Fibroblast of pulmonary artery (primary cell): ENCODE measurements at regions not wholly inside any gene's neighbourhood (a gene's known extent, or its start where the extent isn't known, plus 50 kb on each side); places are given as distances from the start of the nearest gene placed in this dataset.

ENCODE experiments used
- DNase-seq: peaks from one replicate; pipeline ENCODE4 v3.0.0-alpha.2; 2010; ENCODE audit warnings: low read depth
- H3K4me3 ChIP-seq: replicated peaks from 2 replicates; pipeline ENCODE4 v1.5.1; 2011; ENCODE audit warnings: low read depth, mild to moderate bottlenecking, control low read depth, low read length, moderate library complexity
- TF ChIP-seq, protein P1 (sequence below): IDR thresholded peaks from 2 replicates; pipeline ENCODE4 v1.5.1; 2011; ENCODE audit warnings: mild to moderate bottlenecking, control low read depth, low read length, inconsistent platforms; ENCODE audit errors: missing control alignments

DNA sequence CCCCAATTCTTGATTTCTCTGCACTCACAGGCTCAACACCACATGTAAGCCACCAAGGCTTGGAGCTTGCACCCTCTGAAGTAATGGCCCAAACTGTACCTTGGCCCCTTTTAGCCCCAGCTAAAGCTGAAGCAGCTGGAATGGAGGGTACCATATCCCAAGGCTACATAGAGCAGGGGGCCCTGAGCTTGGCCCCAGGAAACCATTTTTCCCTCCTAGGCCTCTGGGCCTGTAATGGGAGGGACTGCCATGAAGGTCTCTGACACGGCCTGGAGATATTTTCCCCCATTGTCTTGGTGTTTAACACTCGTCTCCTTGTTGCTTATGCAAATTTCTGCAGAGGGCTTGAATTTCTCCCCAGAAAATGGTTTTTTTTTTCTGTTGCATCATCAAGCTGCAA is 69.7 kb downstream of the SKA1 start:
- no peak overlapping the region for H3K4me3 ChIP-seq
- TF ChIP-seq, protein P1, sequence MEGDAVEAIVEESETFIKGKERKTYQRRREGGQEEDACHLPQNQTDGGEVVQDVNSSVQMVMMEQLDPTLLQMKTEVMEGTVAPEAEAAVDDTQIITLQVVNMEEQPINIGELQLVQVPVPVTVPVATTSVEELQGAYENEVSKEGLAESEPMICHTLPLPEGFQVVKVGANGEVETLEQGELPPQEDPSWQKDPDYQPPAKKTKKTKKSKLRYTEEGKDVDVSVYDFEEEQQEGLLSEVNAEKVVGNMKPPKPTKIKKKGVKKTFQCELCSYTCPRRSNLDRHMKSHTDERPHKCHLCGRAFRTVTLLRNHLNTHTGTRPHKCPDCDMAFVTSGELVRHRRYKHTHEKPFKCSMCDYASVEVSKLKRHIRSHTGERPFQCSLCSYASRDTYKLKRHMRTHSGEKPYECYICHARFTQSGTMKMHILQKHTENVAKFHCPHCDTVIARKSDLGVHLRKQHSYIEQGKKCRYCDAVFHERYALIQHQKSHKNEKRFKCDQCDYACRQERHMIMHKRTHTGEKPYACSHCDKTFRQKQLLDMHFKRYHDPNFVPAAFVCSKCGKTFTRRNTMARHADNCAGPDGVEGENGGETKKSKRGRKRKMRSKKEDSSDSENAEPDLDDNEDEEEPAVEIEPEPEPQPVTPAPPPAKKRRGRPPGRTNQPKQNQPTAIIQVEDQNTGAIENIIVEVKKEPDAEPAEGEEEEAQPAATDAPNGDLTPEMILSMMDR = no peak
- DNase-seq = no peak

DNA sequence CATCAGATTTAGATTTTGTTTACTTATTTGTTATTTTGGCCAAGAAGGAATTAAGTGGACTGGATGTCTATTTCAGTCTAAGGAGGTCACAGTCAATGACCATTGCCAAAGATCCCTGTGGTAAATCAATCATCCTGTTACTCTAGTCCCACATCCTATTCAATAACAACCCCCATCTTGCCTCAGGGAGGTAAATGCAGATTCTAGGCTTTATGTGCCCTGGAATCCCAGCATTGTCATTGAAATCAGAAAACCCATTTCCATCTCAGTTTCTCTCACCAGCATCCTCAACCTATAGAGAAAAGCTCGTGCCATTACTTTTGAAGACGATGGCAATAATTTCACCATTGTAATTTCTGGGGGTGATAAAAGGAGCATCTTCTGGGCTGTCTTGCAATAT is 71.8 kb downstream of the SKA1 start:
- no peak overlapping the region for H3K4me3 ChIP-seq
- no peak for DNase-seq
- TF ChIP-seq, protein P1 = no peak

DNA sequence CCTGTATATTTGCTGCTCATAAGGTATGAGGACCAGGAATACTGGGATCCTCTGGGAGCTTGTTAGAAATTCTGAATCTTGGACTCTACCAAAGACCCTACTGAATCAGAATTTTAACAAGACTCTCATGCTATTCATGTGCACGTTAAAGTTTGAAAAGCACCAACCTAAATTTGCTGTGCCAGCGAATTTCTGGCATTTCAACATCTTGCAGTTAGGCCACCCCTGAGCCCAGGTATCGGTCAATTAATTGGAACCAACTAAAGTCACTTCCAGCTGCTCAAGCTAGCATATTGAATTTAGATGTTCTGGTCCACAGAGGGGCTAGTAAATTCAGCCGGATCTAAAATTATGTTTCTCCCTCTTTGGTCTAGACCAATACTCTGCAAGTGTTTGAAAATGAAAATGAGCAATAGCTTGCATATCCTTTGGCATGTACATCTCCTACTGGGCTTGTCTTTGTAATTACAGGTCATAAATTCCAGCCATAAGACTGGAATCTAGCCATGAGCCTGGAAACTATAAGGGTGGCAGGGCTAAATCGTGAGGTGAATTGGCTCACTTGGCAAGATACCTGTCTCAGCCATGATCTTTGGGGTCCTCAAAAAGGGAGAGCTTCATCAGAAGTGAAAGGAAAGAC is 72.4 kb downstream of the SKA1 start:
- TF ChIP-seq, protein P1 = no peak
- no peak overlapping the region for H3K4me3 ChIP-seq
- no peak for DNase-seq

DNA sequence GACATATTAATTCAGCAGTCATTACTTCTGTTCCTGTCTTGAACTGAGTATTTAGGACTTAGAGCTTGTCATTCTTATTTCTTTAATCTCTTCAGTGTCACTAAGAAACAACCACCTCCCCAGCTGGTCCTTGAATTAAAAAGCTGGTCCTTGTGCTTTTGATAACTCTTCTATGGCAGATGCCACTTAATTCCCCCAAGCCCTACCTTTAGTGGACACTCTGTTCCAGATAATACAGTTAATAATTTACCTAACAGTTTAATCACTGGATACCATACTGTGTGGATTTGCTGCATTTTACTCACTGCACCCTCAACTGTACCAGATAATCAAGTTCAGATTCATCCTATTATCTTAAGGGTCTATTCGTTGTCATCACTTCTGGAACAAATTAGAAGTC is 73.1 kb downstream of the SKA1 start:
- no peak for DNase-seq

DNA sequence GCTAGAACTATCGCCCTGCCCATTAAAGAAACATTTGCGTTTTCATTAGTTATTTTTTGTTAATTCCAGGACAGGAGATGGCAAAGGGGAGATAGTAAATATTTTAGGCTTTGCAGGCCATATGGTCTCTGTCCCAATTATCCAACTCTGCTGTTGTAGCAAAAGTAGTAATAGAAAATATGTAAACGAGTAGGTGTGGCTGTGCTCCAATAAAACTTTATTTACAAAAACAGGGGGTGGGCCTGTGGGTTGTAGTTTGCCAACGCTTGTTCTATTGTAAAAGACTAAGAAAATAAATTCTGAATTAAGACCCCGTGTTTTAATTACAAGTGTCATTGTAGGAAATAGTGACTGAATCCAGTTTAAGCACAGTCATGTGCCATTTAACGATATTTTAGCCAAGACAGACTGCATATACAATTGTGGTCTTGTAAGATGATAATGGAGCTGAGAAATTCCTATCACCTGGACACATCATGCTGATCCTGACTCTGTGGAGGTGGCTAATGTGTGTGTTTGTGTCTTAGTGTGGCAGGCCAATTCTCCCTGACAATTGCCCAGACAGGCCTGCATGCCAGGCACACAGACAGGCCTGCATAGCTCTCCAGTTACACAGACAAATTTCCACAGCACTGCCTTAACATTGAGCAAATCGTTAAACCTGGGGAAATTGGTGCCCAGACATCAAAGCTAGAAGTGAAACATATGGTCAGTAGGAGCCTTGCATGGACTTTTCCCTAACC is 76.4 kb downstream of the SKA1 start:
- TF ChIP-seq, protein P1 = no peak
- H3K4me3 ChIP-seq = no peak overlapping the region
- no peak for DNase-seq

More for the DNA sequence above, 73.1 kb downstream of the SKA1 start:
- no peak overlapping the region for H3K4me3 ChIP-seq
- TF ChIP-seq, protein P1 = no peak

DNA sequence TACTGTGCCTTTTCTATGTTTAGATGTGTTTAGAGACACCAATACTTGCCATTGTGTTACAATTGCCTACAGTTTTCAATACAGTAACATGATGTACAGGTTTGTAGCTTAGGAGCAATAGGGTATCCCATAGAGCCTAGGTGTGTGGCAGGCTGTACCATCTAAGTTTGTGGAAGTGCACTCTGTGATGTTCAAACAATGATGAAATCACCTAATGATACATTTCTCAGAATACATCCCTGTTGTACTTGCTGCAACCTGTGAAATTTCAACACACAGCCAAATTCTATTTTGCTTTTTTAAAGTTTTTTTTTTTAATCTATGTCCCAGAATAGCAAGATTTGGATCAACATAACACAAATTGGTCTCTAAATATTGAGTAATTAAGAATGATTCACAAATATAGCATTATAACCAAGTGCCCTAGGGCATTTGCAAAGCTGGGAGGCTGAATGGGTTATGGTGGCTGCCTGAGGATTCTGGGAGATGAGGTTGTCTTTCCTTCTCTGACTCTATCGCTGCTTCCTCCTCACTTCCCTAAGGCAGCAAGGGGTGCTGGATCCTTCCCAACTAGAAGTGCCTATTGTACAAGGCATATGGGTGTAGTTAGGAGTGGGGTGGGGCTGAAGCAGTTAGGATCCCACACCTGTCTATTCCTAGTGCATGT is 78.3 kb downstream of the SKA1 start:
- no peak overlapping the region for H3K4me3 ChIP-seq
- TF ChIP-seq, protein P1 = no peak
- no peak for DNase-seq
